ENCODE measurements at regions not wholly inside any gene's neighbourhood (a gene's known extent, or its start where the extent isn't known, plus 50 kb on each side); places are given as distances from the start of the nearest gene placed in this dataset.

DNA sequence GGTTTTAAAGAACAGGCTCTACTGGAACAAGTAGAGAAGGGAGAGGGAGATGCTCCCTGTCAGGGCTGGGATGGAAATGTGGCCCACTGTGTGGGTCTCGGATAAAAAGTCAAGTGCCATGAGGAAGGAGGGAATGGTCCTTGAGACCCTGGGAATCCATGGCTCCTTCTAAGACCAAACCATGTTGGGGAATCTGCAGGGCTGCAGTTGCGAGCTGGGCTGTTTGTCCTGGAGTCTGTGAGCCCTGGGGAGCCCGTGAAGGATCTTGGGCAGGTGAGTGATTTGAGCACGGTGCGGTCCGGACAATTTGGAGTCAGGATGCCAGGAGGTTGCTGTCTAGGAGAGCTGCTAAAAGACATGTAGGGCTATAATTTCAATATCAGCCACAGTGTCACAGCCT is 359.4 kb downstream of the FGF9 start:
- TF ChIP-seq, protein P1, sequence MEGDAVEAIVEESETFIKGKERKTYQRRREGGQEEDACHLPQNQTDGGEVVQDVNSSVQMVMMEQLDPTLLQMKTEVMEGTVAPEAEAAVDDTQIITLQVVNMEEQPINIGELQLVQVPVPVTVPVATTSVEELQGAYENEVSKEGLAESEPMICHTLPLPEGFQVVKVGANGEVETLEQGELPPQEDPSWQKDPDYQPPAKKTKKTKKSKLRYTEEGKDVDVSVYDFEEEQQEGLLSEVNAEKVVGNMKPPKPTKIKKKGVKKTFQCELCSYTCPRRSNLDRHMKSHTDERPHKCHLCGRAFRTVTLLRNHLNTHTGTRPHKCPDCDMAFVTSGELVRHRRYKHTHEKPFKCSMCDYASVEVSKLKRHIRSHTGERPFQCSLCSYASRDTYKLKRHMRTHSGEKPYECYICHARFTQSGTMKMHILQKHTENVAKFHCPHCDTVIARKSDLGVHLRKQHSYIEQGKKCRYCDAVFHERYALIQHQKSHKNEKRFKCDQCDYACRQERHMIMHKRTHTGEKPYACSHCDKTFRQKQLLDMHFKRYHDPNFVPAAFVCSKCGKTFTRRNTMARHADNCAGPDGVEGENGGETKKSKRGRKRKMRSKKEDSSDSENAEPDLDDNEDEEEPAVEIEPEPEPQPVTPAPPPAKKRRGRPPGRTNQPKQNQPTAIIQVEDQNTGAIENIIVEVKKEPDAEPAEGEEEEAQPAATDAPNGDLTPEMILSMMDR (IDR thresholded peaks at IDR 0.05; ENCODE audit: low read length): no peak
- TF ChIP-seq EZH2 (IDR thresholded peaks at IDR 0.05; ENCODE audit: borderline replicate concordance, low read length): no peak
